Epidermal melanocyte (primary cell): ENCODE measurements at regions not wholly inside any gene's neighbourhood (a gene's known extent, or its start where the extent isn't known, plus 50 kb on each side); places are given as distances from the start of the nearest gene placed in this dataset.

Source experiments
- DNase-seq: peaks from one replicate; pipeline ENCODE4 v3.0.0; 2011; ENCODE audit warnings: low spot score; ENCODE audit not compliant: insufficient read length

- DNase-seq: no peak
Observed at GRCh38 chr18:77905449-77906055, 655.9 kb downstream of the GALR1 start.

DNA sequence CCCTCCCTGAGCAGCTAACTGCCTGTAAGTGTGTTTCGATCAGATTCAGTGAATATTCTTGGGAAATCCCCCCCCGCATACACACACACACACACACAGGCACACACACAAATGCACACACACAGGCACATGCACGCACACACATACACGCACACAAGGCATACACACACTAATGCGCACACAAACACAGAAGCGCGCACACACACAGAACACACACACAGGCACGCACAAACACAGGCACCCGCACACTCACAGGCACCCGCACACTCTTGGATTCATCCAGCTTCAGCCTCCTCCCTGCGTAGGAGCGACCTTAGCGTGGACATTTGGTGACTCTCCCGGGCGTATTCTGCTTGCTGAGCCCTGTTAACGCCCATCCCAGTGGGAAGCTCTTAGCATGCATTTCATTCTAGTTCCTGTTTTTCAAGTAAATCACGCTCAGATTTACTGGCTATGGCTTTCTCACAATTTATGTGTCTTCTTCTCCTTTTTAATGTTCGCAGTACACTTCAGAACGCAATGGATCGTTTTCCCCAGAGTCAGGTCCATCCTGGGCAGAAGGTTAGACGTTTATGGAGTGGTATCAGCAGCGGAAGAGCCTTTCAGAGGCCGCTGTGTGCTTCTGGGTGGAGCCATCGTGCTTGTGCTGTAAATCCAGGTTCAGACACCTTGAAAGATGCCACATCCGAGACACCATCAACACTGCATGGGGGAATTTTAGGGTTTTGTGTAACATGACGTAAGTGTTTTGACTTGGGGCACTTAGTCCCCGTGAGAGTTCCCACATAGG, 656.6 kb downstream of the GALR1 start:
- DNase-seq: no peak

DNA sequence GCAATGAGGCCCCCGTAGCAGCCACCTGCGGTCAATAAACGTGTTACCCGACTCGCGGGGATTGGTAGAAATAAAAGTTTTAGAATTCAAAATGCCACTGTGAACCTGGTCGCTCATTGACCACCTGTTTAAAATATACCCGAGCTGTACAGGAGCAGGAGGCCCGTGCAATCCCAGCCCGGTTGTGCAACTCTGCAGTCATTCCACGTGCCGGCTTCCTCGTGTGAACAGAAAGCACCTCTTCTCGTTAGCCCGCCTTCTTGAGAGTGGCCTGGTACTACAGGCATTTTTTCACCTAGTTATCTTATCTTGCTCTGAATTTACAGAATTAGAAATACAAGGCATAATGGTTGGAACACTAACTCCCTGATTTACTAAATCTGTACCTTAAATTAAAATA, 660.7 kb downstream of the GALR1 start:
- no peak for DNase-seq

DNA sequence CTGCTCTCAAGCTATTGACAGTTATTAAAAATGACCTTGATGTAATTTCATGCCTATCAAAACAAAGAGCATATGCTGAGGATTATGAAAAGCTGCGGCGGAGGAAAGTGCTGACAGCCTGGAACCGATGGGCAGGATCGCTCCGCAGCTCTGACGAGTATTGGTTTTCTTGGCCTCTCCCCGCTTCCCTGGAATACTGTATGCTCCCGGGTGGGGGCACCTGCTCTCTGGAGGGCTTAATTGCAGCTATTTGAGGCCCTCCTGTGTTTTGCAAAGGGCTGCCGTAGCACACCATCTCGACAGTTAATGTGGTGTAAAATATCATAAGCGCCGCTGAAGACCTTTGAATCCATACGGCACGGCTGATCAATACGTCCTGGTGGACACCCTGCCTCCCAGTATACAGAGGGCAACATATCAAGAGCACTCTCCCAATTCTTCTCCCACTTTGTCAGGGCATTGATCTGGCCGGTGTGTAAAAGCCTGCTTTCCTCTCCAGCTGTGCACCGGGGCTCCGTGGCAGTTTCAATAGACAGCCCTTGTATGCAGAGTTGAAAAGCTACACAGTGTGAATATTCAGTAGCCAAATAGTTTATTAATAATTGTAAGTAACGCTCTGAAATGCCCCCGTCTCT, 662.4 kb downstream of the GALR1 start:
- DNase-seq: no peak

GRCh38 chr18:77918730-77919129, 669.1 kb downstream of the GALR1 start:
- no peak for DNase-seq

DNA sequence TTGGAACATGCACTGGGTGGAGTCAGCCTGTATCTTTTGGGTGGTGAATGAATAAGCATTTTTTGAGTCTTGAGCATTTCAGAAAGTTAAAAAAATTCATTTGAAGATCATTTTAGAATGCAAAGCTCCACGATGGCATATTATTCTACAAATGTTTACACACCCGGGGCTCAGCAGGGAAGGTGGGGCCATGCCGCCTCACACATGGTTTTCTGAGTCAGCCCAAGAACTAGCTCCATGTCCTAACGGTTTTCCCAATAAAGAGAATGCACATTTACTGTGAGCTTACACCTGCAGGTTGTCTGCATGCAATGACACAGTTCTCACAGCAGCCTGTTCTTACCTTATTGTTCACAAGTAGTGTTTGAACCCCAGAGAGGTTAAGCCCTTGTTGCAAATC, 670.3 kb downstream of the GALR1 start:
- no peak for DNase-seq

GRCh38 chr18:77935342-77935741, 685.7 kb downstream of the GALR1 start:
- no peak for DNase-seq

- no peak for DNase-seq
Observed at GRCh38 chr18:77940566-77940965, 690.9 kb downstream of the GALR1 start.

- no peak for DNase-seq
Observed at GRCh38 chr18:77944533-77944932, 694.9 kb downstream of the GALR1 start.

GRCh38 chr18:77948567-77948966, 698.9 kb downstream of the GALR1 start:
- DNase-seq: no peak

GRCh38 chr18:77949355-77949973, 699.8 kb downstream of the GALR1 start:
- no peak for DNase-seq

DNA sequence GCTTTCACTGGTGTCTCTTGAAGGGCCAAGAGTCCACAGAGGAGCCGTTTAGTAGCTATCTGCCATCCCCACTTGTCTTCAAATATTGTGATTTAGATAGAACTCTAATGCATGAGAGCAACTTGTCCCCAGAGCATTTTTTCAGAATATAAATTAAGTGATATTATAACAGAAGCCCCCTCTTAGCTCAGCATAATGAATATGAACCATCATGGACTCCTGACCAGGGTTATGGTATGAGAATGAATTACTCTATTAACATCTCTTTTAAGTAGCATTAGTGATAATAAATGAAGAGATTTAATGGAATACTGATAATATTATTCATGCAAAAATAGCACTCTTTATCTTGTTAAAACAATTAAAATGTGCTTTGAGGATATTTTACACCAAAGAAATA, 709.6 kb downstream of the GALR1 start:
- DNase-seq: no peak

DNA sequence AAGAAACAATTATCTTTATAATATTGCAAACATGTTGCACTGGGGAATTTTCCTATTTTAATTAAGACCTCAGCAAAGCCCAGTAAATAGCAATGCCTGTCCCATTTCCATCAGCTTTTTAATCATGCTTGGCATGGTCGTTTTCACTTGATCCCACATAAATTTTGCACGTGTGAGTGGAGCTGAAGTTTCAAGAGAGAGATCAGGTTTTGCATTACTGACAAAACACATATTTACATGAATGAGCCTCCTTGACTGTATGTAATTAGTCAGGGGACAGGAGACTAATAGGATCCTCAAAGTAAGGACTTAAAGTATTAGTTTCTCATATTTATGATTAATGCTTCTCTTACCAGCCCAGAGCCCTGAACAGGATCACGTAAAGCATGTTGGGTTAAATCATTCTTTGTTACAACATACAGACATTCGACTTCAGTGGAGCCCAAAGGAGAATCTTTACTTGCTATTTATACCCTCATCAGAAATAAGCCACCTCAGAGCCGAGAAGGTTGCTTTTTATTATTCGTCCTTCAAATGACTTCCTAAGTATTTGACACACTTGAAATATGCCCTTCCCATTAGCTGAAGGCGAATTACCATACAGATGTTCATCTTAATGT, 711.3 kb downstream of the GALR1 start:
- no peak for DNase-seq

GRCh38 chr18:77967071-77967470, 717.4 kb downstream of the GALR1 start:
- DNase-seq: no peak

GRCh38 chr18:77967791-77968190, 718.1 kb downstream of the GALR1 start:
- DNase-seq: no peak

DNA sequence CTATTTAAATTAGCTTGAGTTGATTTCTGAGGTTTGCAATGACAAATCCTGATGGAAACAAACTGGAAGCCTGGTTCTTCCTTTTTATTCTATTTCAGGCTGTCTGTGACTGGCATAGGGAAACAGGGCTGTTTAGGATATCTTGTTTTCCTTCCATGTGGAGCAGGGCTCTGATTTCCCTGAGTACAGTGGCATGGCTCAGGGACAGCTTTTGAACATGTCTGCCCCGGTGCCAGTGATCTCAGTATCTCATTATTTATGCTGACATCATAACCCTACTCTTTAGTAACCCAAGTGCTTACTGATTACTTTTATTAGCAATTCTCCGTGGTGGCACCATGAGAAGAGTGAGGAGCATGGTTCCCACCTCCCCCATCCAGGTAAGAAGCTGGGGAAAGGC, 720.3 kb downstream of the GALR1 start:
- no peak for DNase-seq

- no peak for DNase-seq
Observed at GRCh38 chr18:77970814-77971213, 721.2 kb downstream of the GALR1 start.

GRCh38 chr18:77973745-77974144, 724.1 kb downstream of the GALR1 start:
- DNase-seq: no peak

DNA sequence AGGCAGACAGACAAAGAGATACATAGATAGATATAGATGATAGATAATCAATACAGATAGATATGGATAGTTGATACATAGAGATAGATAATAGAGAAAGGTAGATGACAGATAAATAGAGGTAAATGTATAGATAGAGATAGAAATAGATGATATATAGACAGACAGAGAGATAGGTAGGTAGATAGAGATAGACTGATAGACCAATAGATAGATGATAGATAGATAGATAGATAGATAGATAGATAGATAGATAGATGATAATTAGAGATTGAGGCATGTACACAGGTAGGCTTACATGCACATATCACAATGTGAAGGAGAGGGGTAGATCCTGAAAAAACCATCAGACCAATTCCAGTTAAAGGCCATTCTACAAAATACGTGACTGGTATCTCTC, 724.7 kb downstream of the GALR1 start:
- DNase-seq: no peak

- no peak for DNase-seq
Observed at GRCh38 chr18:77977331-77977730, 727.7 kb downstream of the GALR1 start.

- no peak for DNase-seq
Observed at GRCh38 chr18:77980275-77980674, 730.6 kb downstream of the GALR1 start.

GRCh38 chr18:77981874-77982273, 732.2 kb downstream of the GALR1 start:
- DNase-seq: no peak
